Ovary (tissue), 7 donors: ENCODE measurements at regions not wholly inside any gene's neighbourhood (a gene's known extent, or its start where the extent isn't known, plus 50 kb on each side); places are given as distances from the start of the nearest gene placed in this dataset.

Experiments
- DNase-seq, 5 donors: peaks; one replicate each; pipeline ENCODE4 v3.0.0-alpha.2; 2019 to 2020
- H3K27ac ChIP-seq, 2 donors: fragments of 200-600 bp; one replicate each; pipeline versions ENCODE4 v1.5.1 to v1.8.0; 2019 to 2022
- H3K27me3 ChIP-seq: fragments of 200-600 bp; one replicate; pipeline ENCODE4 v1.8.0; 2022
- H3K36me3 ChIP-seq: fragments of 200-600 bp; sonication (generic); one replicate; pipeline ENCODE4 v1.5.1; 2019
- H3K4me1 ChIP-seq: one replicate; pipeline ENCODE4 v1.8.1; 2013; ENCODE audit warnings: mild to moderate bottlenecking, moderate library complexity; ENCODE audit not compliant: insufficient read depth
- H3K4me3 ChIP-seq: fragments of 200-600 bp; sonication (generic); one replicate; pipeline ENCODE4 v1.5.1; 2017
- H3K9me3 ChIP-seq, 2 donors: fragments of 200-600 bp in 1 of 2; sonication (generic) in 1 of 2; one replicate each; pipeline versions ENCODE4 v1.5.1 to v1.8.1; 2013 to 2019; ENCODE audit warnings: mild to moderate bottlenecking in 1 of 2, moderate library complexity in 1 of 2
- EP300 ChIP-seq: sonication (generic); formaldehyde crosslinking; IDR thresholded peaks from one replicate; pipeline ENCODE4 v1.6.1; 2017; ENCODE audit warnings: antibody characterized with exemption
- POLR2A ChIP-seq: fragments of 450-650 bp; IDR thresholded peaks from one replicate; pipeline ENCODE4 v1.6.1; 2017; ENCODE audit warnings: antibody characterized with exemption, mild to moderate bottlenecking, moderate library complexity
- WGBS, 3 donors: extraction: QIAGEN DNeasy Blood & Tissue Kit in 1 of 3; methylation state at CpG; one replicate each; pipeline versions ENCODE4 v1.1.5 to v1.1.7; 2013 to 2017; 5-methylcytosine and 5-hydroxymethylcytosine counted together
- intact Hi-C, 4 donors: fragments of 100-400 bp; cut with DNase I; formaldehyde crosslinking; loops; one replicate each; pipeline versions ENCODE4 v1.11.0 to v1.15.1; 2022 to 2023
- TF ChIP-seq, protein P1 (sequence below), 3 donors: fragments of 450-650 bp in 2 of 3; fragments of 200-600 bp in 1 of 3; IDR thresholded peaks; one replicate each; pipeline versions ENCODE4 v1.5.1 to v1.8.0; 2016 to 2022; ENCODE audit warnings: antibody characterized with exemption in 3 of 3, mild to moderate bottlenecking in 1 of 3
- donor health status: DM: no; HTN: no; CAD: no; lungs with moderate emphysema.
- donor health status: DM: no; HTN: no; CAD: no.
- donor health status: Bipolar disorder and iron deficiency.
- donor health status: DM: no; HTN: no; CAD: no.
- donor health status: DM: yes; HTN: yes; CAD: no.

DNA sequence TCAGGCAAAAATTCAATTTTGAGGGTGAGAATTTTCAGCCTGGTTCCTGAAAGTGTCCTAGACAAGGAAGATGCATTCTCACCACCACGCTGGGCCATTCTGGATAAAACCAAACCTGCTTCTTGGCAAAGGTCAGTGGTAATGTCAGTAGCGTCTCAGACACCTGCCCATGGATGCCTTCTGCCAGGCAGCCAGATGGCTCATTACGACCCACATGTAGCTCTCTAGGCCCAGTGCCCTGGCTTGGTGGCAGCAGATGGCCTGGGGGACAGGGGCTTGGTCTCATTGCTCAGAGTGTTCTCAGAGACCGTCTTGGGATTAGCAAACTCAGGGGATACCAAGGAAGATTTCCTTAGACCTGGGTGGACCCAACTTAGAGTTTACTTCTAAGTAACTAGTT, 105.1 kb downstream of the ARF6 start:
- no peak for DNase-seq
- TF ChIP-seq POLR2A = no peak
- WGBS, 3 donors = 95 to 100% (median 96%) methylated on average over 4 of the region's 4 CpGs
- intact Hi-C loops = no loop called here
- H3K4me3 ChIP-seq = no peak overlapping the region
- no peaks in the 10 kb centered on the region for H3K36me3 ChIP-seq
- H3K4me1 ChIP-seq = peaks cover 2% of the 10 kb centered on the region
- H3K9me3 ChIP-seq = no peaks in the 10 kb centered on the region
- H3K27ac ChIP-seq = no peak overlapping the region
- no peaks in the 10 kb centered on the region for H3K27me3 ChIP-seq

DNA sequence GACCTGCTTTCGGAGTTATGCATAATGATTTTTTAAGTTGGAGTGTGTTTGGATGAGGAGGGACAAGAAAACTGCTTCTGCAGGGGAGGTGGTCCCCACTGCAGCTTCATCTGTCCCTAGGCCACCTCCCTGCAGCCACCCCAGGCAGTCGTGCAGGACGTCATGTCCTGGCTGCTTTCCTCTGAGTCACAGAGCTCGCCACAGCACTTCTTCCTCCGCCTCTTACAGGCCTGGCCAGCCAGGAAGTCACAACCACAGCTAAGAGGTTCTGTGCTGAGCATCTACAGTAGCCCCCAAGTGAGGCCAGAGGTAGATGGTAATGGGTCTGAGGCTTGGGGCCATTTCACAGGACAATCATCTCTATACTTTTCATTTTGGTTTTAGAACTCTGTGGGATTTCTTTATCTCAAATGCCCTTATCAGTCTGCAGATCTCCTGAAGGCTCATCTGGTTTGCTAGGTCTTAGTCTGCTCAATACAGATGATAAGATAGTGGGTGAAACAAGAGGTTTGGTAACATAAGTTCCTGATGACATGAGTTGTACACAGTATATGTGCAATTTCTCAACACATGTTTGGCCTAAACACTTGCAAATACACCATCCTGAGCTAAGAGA, 106.4 kb downstream of the ARF6 start:
- H3K36me3 ChIP-seq = no peaks in the 10 kb centered on the region
- H3K9me3 ChIP-seq = no peaks in the 10 kb centered on the region
- TF ChIP-seq, protein P1, sequence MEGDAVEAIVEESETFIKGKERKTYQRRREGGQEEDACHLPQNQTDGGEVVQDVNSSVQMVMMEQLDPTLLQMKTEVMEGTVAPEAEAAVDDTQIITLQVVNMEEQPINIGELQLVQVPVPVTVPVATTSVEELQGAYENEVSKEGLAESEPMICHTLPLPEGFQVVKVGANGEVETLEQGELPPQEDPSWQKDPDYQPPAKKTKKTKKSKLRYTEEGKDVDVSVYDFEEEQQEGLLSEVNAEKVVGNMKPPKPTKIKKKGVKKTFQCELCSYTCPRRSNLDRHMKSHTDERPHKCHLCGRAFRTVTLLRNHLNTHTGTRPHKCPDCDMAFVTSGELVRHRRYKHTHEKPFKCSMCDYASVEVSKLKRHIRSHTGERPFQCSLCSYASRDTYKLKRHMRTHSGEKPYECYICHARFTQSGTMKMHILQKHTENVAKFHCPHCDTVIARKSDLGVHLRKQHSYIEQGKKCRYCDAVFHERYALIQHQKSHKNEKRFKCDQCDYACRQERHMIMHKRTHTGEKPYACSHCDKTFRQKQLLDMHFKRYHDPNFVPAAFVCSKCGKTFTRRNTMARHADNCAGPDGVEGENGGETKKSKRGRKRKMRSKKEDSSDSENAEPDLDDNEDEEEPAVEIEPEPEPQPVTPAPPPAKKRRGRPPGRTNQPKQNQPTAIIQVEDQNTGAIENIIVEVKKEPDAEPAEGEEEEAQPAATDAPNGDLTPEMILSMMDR (IDR thresholded peaks at IDR 0.05) = no peak
- TF ChIP-seq POLR2A = no peak
- TF ChIP-seq EP300 = no peak
- H3K4me3 ChIP-seq = no peak overlapping the region
- peak in 1 of 5 donors; percentile 47 for DNase-seq
- peak overlapping the region in 1 of 2 donors; percentile 53 for H3K27ac ChIP-seq
- H3K27me3 ChIP-seq = no peaks in the 10 kb centered on the region
- intact Hi-C loops = no loop called here
- H3K4me1 ChIP-seq = peaks cover 4% of the 10 kb centered on the region
- 71 to 80% (median 76%) methylated on average over 5 of the region's 5 CpGs for WGBS, 3 donors

DNA sequence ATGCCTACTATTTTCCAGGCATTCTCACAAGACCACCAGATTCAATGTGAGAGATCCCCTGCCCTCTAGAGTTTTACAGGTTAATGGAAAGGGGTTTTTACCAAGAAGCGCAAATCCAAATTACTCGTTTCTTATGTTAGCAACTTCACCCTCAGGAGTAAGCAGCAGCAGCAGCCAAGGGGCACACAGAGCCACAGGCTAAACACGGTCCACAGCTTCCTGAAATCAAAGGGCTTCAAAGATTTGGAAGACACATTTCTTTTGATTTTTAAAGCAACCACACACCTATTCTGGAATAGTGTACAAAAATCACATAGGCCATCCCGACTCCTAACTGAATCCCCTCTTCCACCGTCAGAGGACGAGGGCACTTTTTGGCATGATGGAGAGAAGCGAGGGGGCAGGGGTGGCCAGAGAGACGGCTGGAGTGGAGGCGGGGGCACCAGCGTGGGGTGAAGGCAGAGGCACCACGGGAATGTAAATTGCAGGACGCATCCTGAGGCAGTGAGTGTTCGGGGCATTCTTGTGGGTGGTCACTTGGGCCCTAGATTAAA, 107.0 kb downstream of the ARF6 start:
- no peaks in the 10 kb centered on the region for H3K36me3 ChIP-seq
- H3K4me3 ChIP-seq = no peak overlapping the region
- H3K9me3 ChIP-seq = no peaks in the 10 kb centered on the region
- DNase-seq = no peak
- no peaks in the 10 kb centered on the region for H3K27me3 ChIP-seq
- peaks cover 4% of the 10 kb centered on the region for H3K4me1 ChIP-seq
- intact Hi-C loops = loop anchor here in 3 of 4 donors (5.0 to 10.0 kb wide), 3 partner anchors 105 to 295 kb away; partner anchors contain the start of gene ARF6 (in 2 of the 3)
- TF ChIP-seq POLR2A = no peak
- no peak for TF ChIP-seq EP300
- TF ChIP-seq, protein P1 (IDR thresholded peaks at IDR 0.05) = no peak
- peak overlapping the region in 1 of 2 donors; percentile 53 for H3K27ac ChIP-seq
- WGBS, 3 donors = 24 to 36% (median 27%) methylated on average over 13 of the region's 13 CpGs

DNA sequence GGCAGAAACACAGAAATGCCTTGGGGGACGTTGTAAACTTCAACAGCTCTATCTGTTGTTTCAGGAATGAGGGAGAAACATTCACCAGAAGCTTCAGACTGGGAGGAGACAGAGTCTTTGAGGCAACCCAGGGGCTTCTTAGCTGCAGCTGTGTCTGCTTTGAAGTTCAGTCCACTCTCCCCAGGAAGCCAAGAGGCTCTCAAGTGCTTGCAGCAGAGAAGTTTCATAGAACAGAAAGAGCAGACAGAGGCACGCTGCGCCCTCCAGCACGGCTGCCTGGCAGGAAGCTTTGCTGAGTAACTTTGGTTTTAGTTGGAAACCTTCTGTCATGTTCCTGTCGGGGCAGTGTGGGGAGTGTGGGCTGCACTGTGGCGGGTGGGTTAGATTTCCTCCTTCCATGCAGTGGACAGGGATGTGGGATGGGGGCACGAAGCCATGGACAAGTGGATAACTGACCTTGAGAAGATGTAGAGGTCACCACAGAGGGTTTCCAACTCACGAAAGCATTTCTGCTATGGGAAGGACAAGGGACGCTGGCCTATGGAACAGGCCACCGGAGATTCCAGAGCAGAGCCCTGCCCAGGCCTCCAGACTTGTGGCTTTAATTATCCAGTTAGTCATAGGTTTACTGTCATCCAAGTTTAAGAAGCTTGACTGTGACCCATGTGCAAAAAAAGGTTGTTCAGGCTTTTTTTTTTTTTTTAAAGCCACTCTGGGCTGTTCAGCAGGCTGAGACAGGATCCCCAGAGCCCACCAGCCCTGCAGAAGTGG, 107.7 kb downstream of the ARF6 start:
- 11 to 15% (median 11%) methylated on average over 10 of the region's 10 CpGs for WGBS, 3 donors
- TF ChIP-seq, protein P1 (IDR thresholded peaks at IDR 0.05) = no peak
- TF ChIP-seq POLR2A (no peak), EP300 (no peak)
- no peaks in the 10 kb centered on the region for H3K9me3 ChIP-seq
- intact Hi-C loops = loop anchor here in 3 of 4 donors (5.0 to 10.0 kb wide), 3 partner anchors 106 to 296 kb away; partner anchors contain the start of gene ARF6 (in 2 of the 3)
- no peaks in the 10 kb centered on the region for H3K27me3 ChIP-seq
- no peaks in the 10 kb centered on the region for H3K36me3 ChIP-seq
- peak overlapping the region in 1 of 2 donors; percentile 53 for H3K27ac ChIP-seq
- peak; percentile 30 to 62 (median 47) for DNase-seq
- peaks cover 4% of the 10 kb centered on the region for H3K4me1 ChIP-seq
- no peak overlapping the region for H3K4me3 ChIP-seq
